NCI-H1105 (cell line): ENCODE measurements at regions not wholly inside any gene's neighbourhood (a gene's known extent, or its start where the extent isn't known, plus 50 kb on each side); places are given as distances from the start of the nearest gene placed in this dataset.

Experiments used
- DNase-seq: peaks from one replicate; lab custom pipeline; 2025; lab: John Stamatoyannopoulos, UW

- no peak for DNase-seq
Observed at GRCh38 chr2:236691799-236692167, 122.2 kb downstream of the ACKR3 start.

- no peak for DNase-seq
Observed at GRCh38 chr2:236692937-236693336, 123.3 kb downstream of the ACKR3 start.

DNA sequence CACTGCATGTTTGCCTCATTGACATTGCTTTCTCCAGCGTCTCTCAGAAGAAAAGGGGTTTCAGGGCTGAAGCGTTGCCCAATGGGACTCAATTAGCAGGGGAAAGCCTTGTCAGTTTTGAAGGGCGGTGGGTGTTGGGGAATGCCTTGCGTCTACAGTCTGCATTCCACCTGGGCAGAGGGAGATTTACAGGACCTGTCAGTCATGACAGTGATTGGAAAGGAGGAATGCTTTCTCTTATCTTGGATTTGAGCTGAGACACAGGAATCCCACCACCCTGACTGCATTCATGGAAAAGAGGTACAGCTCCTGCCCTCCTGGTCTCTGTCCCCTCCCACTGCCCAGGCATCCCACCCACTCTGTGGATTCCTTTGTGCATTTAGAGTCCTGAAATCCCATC is 123.9 kb downstream of the ACKR3 start:
- DNase-seq, result no peak

DNA sequence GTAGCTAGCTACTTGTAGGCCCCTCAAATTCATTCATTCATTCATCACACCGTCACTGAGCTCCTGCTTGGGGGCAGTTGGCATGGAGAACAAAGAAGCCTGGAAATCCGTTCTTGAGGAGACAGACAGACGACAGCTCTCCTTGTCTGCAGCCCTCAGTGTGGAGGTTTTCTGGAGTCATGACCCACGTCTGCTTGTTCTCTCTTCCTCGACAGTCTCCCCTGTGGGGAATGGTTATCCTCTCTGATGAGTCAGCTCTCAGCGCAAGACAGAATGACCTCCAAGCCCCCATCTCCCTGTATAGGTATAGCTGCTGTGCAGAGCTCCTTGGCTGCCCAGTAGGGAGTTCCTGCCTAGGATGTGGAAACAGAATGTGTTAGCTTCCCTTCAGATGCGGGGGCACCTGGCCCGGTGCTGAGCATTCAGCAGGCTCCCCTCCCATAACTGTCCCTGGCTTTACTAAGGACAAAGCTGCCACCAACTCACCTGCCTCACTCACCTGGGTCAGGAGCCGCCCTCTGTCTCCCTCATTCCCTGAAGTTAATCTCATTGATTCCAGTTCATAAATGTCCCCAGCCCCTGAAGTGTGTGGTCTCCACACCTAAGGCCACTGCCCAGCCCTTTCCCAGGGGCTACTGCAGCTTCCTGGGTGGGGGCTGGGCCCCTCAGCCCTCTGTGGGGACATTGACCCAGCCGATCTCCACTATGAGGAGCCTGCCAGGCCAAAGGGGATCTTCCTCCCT is 124.7 kb downstream of the ACKR3 start:
- DNase-seq, result no peak

DNA sequence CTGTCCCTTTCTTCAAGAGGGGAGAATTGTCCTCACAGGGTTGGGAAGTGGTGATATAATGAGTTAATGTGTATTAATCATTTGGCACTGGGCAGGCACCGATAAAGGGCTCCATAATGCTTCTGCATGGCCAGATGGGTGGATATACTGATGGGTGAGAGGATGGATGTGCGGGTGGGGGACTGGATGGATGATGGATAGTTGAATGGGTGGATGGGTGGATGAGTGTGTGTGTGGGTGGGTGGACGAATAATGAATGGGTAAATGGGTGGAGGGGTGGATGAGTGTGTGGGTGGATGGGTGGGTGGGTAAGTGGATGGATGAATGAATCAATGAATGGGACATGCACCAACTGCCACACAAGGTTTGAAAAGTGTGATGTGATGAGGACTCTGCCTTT is 127.2 kb downstream of the ACKR3 start:
- no peak for DNase-seq

DNA sequence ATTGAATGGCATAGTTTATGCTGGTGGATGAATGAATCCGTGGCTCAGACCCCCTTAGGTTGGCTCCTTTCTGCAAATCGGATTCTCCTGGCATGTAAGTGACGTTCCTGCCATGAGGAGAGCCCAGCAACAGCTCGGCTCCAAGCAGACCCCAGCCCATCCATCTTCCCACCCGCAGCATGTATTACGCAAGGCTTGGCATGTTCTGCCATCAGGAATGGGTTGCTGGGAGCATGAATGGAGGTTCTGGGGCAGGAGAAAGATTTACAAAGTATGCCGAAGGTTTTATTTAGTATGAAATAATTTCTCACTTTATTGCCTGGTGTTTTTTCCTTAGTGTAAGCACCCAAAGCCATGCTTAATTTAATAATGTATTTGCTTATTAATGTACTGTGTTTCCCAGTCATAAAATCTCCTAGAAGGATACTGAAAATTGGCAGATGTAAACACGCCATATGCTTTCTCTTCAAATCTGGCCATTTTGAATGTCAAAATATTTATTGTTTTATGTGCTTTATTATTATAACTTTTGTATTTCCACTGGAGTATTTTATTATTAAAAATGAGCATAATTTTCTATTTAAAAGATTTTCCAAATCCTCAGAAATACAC is 128.5 kb downstream of the ACKR3 start:
- no peak for DNase-seq

- no peak for DNase-seq
Observed at GRCh38 chr2:236700703-236701102, 131.1 kb downstream of the ACKR3 start.

- no peak for DNase-seq
Observed at GRCh38 chr2:236702657-236703372, 133.2 kb downstream of the ACKR3 start.

DNA sequence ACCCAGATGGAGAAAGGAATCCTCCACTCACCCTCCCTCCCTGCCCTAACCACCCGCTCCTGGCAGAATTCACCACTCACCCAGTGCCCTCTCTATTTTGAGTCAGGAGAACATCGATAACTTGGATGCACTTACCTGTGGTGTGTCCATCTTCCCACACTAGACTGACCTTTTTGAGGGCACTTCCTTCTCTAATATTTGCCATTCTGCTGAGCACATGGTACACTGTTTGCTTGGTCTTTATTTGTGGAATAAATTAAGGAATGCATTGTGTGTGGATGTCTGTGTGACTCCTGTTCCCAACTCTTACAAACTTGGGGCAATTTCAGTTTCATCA is 133.7 kb downstream of the ACKR3 start:
- no peak for DNase-seq

- DNase-seq, result no peak
Observed at GRCh38 chr2:236703906-236704305, 134.3 kb downstream of the ACKR3 start.

GRCh38 chr2:236704887-236705286 is 135.3 kb downstream of the ACKR3 start:
- no peak for DNase-seq

DNA sequence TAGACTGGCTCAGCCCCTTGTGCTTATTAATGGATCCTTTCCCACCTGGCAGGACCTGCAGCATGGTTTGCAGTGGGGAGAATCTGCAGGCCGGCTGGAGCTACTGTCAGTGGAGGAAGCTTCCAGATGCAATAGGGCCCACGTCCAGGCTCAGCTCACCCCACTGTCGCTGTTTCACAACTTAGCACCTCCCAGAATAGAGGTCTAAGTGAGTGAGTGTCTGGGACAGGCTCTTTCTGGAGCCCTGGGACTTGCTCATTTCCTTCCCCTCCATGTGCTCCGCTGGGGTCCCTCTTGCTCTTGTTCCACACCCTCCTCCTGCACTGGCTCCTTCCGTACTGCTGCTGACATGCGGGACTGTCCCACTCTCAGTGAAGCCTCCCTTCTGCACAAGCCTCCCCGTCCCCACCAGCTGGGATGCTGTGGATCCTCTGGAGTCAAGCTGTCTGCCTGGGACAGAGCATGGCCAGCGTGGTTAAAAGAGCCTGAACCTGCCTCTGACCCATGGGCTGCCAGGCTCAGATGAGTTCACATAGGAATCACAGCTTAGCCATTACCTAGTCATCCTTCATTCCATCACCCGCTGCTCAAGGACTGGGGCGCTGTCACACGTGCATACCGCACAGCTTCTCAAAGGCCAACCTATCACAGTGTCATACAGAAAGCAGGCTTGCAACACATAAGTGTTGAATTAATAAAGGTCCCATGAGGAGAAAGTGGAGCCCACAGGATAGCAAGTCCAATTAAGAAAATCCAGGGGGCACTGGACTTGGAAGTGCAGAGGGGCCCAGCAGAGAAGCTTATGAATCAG is 135.9 kb downstream of the ACKR3 start:
- DNase-seq, result no peak

- DNase-seq, result peak; percentile 42
Observed at GRCh38 chr2:236706288-236706687, 136.7 kb downstream of the ACKR3 start.

GRCh38 chr2:236706803-236707202 is 137.2 kb downstream of the ACKR3 start:
- no peak for DNase-seq

DNA sequence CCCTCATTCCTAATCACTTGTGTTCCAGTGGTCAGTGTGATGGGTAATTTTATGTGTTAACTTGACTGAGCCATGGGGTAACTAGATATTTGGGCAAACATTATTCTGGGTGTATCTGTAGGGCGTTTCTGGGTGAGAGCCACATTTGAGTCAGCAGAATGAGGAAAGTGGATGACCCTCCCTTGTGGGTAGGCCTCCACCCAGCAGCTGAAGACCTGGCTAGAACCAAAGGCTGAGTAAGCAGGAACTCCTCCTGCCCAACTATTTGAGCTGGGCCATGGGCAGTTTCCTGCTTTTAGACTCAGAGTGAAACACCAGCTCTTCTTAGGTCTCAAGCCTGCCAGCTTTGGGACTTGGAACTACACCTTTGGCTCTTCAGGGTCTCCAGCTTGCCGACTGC is 141.8 kb downstream of the ACKR3 start:
- DNase-seq, result no peak

DNA sequence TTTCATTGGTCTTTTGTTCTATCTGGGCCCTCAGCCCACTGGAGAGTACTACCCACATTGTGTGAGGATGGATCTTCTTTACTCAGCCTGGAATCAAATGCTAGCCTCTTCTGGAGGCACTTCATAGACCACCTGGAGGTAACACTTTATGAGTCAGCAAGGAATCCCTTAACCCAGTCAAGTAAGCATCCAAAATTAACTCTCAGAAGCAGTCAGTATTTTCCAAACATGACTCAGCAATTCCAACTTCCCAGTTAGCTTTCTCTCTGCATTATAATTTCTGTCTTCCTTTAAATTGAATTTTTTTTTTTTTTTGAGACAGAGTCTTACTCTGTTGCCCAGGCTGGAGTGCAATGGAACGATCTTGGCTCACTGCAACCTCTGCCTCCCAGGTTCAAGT is 142.7 kb downstream of the ACKR3 start:
- DNase-seq, result no peak

DNA sequence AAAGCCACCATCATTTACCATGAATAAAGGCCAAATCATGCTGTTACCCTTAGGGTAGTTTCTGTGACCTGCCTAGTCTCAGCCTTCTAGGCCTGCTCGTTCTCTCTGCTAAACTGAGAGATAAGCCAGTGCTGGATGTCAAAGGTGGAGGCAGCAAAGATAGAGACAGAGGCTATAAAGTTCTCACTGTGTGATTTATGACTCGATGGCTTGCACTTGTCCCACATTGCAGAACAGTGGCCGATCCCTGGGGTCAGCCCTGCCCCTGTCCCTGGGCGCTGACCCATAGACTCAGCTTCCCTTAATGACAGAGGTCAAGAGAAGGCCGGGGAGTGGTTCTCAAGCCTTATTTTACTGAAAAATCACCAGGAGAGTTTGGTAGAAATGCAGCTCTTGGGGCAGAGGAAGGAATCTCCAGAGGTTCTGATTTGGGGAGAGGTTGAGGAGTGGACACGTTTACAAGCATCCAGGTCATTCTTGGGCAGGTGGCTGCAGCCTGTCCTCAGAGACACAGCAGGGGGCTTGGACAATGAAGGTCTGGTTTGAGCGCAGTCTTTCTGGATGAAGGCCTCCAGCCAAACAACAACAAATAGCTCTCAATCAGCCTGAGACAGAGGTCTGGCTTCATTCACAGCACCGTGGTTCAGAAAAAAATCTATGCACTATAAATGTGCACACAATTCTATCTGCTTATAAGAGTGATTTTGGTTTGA is 143.5 kb downstream of the ACKR3 start:
- DNase-seq, result no peak

- DNase-seq, result no peak
Observed at GRCh38 chr2:236714080-236714479, 144.5 kb downstream of the ACKR3 start.

DNA sequence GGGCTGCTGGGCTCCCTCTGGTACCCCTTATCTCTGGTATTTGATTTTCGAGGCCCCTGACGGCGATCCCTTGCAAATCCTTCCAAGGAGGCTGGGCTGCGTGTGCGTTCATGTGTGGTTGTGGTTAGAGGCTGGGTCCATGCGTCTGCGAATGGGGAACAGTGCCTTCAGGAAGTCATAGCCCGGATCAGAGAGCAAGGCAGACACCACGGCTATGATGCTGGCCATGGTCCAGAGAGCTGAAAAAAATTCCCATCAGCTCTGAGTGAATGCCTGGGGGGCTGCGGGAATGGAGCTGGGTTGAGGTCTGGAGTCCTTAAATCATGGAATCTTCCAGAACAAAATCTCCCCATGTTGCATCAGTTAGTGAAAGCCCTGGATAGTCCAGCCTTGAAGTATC is 145.5 kb downstream of the ACKR3 start:
- no peak for DNase-seq

DNA sequence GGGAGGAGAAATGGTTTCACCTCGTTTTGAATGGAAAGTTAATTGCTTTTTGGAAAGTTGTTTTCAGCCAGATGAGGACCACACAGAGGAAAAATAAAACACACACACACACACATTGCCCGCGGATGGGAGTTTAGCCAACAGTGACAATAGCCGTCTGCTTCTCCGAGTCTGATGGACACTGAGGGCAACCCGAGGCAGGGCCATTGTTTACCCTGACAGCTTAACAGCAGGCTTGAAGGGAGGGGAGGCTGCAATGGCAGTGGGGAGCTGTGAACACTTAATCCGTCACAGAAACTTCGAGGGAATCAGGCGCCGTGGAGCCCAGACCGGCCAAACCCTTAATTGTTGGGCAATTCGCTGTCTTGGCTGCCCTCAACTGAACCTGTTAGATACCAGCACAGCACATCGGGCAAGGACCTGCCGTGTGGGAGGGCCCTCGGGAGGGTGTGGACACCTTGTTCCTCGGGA is 145.9 kb downstream of the ACKR3 start:
- no peak for DNase-seq

DNA sequence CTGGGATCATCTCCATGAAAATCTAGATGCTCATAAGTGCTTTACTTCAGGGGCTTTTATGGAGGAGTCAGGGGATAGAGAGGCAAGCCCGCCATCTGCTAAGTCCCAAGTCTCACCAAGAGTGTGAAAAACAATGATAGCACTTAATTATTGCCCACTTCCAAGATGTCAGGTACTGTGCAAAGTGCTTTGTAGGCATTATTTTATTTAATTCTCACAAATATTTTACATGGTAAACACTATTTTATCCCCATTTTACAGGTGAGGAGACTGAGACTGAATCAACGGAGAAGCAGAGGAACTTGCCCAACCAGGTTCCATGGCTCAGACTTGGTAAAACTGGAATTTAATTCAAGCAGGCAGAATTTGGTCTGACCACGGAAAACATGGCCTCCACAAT is 147.5 kb downstream of the ACKR3 start:
- DNase-seq, result no peak

DNA sequence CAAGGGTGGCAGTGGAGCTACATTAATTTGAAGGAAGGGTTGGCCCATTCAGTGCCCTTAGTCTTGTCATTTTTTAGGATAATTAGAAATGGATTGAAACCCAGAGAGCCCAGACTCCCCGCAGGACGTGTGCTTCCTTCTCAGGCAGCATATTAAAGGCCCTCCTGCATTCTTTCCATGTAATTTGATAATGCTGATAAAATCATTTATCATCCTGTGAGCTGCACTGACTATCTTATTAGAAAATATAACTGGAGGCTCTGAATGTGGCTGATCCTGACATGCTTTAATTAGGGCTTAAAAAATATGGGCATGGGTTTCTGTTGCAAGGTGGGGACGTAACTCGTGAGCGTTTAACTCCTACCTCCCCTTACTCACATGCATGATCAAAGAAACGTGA is 148.1 kb downstream of the ACKR3 start:
- DNase-seq, result no peak
